ENCODE measurements at regions not wholly inside any gene's neighbourhood (a gene's known extent, or its start where the extent isn't known, plus 50 kb on each side); places are given as distances from the start of the nearest gene placed in this dataset.

- no peak for TF ChIP-seq BHLHE40 (IDR thresholded peaks at IDR 0.05; ENCODE audit: borderline replicate concordance)
- no peak for TF ChIP-seq HDGF (IDR thresholded peaks at IDR 0.05; ENCODE audit: borderline replicate concordance)
- TF ChIP-seq SP1 (IDR thresholded peaks at IDR 0.05): no peak
- TF ChIP-seq TARDBP (IDR thresholded peaks at IDR 0.05): no peak
- no peak for TF ChIP-seq ARNT (IDR thresholded peaks at IDR 0.05)
- no peak for TF ChIP-seq FOXM1 (IDR thresholded peaks at IDR 0.05; ENCODE audit: borderline replicate concordance)
- TF ChIP-seq SUZ12 (IDR thresholded peaks at IDR 0.05): no peak
Observed at GRCh38 chr1:98260412-98260811, 339.6 kb upstream of the DPYD start.
